ENCODE measurements at regions not wholly inside any gene's neighbourhood (a gene's known extent, or its start where the extent isn't known, plus 50 kb on each side); places are given as distances from the start of the nearest gene placed in this dataset.
"Not testable (repeated sequence)": the region's sequence is repeated elsewhere in the genome, so short reads cannot be mapped to it uniquely, and the experiment has no call there.

DNA sequence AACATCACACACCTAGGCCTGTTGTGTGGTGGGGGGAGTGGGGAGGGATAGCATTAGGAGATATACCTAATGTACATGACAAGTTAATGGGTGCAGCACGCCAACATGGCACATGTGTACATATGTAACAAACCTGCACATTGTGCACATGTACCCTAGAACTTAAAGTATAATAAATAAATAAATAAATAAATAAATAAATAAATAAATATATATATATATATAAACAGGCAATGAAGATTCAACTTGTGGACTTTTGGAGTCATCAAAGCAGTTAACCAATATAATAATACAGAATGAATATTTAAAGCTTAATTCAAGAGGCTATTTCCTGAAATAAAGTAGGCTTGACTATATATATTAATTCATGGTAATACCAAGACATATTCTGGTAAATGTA, 167.0 kb downstream of the FOXD2 start:
- DNase-seq, result not testable (repeated sequence)

DNA sequence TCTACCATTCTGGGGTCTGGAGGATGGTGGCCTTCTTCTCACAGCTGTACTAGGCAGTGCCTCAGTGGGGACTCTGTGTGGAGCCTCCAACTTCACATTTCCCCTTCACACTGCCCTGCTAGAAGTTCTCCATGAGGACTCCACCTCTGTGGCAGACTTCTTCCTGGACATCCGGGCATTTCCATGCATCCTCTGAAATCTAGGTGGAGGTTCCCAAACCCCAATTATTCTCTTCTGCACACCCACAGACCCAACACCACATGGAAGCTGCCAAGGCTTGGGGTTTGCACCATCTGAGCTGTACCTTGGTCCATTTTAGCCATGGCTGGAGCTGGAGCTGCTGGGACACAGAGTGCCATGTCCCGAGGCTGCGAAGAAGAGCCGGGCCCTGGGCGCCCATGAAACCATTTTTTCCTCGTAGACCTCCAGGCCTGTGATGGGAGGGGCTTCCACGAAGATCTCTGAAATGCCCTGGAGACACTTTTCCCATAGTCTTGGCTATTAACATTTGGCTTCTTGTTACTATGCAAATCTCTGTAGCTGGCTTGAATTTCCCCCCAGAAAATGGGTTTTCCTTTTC, 170.5 kb downstream of the FOXD2 start:
- no peak for DNase-seq

DNA sequence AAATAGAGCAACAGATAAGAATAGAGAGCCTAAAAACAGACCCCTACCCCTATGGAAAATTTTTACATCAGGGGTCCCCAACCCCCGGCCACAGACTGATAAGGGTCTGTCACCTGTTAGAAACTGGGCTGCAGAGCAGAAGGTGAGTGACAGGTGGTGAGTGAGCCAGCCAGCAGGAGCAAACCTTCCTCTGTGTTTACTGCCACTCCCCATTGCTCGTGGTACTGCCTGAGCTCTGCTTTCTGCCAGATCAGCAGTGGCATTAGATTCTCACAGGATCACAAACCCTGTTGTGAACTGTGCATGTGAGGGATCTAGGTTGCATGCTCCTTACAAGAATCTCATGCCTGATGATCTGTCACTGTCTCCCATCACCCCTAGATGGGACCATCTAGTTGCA, 174.1 kb downstream of the FOXD2 start:
- no peak for DNase-seq

DNA sequence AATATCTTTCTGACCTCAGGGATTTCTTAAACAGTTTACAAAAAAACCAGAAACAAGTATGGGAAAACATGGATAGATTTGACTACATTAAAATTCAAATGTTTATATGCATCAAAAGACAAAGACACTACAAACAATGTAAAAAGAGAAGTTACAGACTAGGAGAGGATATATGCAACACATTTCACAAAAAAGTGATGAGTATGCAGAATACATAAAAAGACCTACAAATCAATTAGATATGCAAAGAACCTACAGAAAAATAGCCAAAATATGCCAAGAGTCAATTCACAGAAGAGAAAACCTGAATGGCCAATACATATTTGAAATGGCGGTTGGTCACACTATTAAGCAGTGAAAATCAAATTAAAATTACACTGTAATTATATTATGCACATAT, 175.0 kb downstream of the FOXD2 start:
- DNase-seq, result no peak

DNA sequence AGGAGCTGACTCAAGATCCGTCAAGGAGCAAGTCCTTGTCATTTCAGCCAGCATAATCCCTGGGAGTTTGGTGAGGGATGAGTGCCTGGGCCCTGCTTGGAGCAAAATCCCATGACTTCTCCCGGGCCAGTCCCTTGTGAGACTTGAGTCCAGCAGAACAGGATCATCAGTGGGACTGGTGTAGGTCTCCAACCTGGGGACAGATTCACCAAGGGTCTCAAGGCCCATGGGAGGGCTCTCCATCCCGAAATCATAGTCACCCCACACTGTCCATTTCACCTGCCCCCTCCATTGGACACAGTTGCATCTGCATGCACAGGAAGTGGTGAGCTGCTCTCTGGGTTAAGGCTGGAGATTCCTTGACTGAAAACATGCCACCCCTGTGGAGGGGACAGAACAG, 178.2 kb downstream of the FOXD2 start:
- DNase-seq, result no peak

DNA sequence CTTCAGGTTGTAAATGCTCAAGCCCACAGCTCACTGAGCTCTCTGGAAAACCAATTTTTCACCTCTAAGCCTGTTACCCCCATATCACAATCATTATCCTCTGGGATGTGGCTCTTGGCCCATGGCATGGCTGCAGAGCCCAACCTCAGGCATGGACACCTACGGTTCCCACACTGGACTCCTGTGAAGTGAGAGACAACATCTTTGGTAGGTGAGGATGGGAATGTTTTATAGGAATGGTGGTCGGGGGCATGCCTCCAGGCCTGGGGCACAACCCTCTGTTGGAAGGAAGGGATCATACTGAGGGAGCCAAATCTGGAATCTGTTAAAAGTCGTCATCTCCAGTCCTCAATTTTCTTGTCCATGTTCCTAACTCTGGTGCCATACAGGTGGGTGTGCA, 179.1 kb downstream of the FOXD2 start:
- no peak for DNase-seq

DNA sequence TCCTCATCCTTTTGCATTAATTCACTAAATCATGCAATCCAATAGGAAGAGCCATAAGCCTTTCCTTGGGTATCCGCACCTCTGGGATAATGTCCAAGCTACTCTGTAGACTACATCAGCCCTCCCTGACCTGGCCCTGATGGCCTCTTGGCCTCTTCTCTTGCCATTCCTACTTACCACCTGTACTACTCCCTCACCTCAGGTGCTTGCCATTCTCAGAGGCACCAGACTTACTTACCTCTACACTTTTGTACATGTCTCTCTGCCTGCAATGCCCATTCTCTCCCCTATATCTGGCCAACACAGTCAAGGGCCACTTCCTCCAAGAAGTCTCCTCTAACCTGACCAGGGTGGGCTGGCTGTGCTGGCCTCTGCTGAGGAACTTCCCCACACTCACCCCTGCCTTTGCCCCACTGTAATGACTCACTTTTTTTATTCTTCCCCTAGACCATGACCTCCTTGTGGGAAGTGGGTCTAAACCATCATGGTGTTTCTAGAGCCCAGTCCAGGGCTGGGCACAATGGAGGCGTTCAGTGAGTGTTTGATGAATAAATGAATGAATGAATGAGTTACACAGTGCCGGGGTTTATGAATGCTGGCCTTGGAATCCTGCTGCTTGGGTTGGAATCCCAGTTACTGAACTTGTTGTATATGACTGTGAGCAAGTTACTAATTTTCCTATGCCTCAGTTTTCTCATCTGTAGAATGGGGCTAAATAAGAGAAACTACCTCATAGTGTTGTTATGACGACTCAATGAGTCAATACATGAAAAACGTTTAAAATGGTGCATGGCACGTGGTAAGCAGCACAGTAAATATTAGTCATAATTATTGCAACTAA, 179.8 kb downstream of the FOXD2 start:
- DNase-seq, result no peak

DNA sequence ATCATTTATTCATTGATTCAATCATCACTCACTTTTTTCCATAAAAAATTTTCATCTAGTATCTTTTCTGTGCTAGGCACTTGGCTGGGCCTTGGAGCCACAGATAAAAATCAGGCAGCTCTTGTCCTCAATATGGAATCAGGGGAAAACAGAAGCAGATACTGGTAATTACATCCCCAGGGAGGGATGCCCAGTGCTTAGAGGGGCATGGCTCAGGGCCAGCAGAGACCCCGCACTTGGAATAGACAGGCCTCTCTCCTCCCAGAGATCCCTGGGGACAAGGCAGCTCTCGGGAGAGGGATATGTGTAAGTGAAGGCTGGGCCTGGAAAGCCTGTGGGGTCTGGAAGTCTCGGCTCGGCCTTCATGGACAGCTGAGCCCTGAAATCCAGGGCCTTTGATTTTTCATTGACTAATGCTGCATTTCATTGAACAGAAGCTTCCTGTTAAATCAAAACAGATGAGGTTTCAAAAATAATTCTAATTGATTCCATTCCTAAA, 180.4 kb downstream of the FOXD2 start:
- no peak for DNase-seq

DNA sequence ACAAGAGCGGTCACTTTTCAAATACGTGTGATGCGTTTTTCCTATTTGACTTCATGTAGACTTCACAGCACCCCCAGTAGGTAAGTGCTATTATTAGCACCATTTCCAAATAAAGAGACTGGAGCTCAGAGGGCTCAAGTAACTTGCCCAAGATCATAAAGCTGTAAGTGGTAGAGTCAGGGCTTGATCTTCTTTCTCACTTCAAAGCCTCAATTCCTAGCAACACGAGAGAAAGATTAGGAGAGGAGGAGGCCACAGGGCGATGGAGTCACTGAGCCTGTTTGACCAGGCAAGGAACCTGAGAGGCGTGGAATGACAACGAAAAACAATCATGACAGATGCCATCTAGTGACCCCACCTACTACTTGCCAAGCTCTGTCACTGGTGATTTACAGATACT, 181.0 kb downstream of the FOXD2 start:
- no peak for DNase-seq

DNA sequence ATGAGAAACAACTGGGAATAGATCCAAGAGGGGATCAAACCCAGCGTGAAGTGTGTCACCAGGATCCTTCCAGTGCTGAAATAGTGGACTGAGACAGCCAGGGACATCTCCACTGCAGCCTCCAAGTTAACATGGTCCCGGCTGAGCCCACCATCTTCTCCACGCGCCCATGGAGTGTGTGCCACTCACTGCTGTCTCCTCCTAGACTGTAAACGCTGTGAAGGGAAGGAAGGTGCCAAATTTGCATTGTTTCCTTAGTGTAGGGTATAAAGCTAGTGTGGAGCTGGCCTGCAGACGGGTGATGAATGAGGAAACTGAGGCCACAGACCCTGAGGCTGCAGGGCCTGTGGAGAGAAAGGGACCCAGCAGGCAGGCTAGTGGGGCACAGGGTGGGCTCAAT, 183.6 kb downstream of the FOXD2 start:
- no peak for DNase-seq

DNA sequence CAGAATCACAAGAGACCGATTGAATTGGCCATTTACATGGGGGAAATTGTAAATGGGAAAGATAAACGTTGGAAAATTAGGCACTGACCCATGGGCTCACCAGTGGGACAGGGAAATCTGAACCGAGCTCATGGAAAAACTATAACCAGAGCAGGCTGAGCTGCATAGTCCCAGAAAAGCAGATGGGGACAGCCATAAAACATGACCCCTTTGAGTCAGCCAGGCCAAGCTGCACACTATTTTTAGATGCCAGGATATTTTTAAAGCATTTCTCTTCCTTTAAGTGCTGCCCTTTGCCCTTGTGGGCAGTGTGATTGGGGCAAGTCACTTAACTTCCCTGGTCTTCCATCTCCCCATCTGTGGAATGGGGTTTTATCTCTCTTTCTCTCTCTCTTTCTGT, 184.1 kb downstream of the FOXD2 start:
- no peak for DNase-seq

DNA sequence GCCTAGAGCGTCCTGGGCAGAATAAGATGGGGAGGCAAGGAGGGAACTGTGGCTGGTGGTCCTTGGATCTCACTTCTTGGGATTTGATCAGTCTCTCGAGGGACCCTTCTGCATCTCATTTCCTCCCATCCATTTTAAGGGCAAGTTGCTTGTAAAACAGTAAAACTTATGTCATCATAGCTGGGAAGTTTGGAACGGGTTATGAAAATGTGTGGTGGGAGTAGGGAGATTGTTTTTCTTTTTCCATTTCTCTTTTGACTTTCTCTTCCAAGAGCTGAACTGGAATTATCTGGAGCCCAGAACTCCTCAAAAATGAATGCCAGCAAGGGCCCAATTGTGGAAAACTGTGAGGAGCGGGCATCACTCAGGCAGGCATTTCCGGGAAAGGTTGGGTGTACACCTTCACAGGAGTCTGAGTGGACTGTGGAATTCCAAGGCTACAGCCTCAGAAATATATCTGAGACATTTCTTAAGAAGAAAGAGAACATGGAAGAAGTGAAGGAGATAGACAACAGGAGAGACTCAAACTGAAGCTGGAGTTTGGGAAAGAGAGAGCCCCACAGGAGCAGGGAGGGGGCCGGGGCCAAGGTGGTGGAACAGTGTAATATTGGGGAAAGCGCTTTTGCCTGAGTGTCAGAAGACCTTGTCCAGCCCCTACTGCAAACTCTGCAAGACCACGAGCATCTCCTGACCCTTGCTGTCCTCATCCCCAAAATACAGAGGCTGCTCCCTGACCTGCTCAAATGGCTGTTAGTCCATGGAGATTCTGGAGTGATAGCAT, 185.1 kb downstream of the FOXD2 start:
- no peak for DNase-seq

DNA sequence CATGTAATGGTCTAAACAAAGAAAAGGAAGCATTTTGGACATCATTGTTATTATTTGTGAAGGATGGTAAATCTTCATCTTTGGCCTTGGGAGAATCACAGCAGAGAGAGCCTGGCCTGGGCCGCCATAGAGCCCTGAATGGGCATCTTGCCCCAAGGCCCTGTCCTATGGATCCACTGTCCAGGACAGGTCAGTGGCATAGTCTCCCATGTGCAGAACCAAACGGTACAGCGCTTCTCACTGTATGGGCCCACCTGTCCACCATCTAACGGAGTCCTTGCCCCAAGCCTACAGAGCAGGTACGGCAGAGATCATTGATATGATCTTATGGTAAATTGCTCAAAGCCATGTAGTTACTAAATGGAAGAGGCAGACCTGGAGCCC, 185.7 kb downstream of the FOXD2 start:
- no peak for DNase-seq

DNA sequence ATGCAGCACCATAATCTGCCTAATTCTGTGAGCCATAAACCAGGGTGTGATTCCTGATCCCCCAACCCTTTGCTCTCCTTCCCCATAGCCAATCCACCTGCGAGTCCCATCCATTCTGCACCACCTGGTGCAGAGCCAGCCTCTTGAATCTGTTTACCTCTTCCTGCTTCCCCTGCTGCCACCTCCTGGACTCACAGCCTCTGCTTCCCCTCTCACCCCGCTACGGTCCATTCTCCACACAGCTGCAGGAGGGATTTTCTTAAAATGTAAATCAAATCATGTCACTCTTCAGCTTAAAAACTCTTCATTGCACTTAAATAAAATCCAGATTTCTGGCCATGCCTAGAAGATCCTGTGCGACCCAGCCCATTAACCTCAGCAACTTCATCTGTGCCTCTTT, 186.7 kb downstream of the FOXD2 start:
- peak; percentile 15 for DNase-seq

DNA sequence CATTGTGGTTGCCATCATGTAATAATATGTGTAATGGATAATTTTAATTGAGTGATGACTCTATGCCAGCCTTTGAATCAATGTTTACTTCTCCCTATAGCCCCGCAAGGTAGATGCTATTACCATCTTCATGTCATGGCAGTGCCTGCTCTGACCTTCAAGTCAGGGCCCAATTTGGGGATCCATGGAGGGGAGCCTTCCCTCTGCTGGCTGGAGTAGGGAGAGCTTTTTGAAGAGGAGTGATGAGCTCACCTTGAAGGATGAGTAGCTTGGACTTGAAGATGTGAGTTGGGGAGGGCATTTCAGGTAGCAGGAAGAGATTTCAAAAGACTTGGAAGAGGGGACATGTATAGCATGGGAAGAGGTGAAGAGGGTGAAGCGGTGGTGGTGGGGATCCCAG, 189.2 kb downstream of the FOXD2 start:
- no peak for DNase-seq

DNA sequence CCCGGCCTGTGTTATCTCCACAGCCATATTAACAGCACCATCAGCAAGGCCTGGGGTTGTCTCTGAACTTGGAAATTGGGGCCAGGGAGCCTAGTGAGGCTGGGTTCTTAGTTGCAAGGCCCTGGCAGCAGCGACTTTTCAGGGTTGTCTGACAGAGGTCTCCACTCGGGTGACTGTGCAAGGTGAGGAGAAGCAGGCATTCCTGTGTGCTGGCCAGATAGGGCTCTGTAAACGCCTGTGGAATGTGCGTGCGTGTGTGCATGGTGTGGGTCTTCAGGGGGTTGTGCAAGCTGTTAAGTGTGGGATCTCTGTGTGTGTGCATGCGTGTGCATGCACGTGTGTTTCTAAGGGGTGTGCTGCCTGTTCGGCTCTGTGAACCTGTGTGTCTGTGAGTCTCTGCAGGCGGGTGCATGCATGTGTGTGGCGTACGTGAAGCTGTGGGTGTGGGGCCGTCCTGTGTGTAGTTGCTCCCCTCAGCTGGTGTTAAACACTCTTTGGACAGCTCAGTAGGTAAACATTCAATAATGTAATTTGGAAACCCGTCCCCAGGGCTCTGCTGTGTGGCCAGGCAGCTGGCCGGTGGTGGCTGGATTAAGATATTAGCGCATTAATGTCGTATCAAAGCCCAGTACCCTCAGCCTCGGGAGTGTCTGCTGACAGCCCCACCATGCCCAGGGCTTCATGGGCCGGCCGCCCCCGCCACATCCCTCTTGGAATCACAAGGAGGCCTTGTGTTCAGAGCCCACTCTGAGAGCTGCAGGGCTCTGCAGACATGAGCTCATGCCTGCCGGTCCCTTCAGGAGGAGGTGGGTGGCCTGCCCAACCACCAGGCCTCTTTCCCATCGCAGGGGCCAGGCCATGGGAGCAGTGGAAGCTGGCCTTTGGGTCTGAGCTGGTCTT, 189.9 kb downstream of the FOXD2 start:
- no peak for DNase-seq

DNA sequence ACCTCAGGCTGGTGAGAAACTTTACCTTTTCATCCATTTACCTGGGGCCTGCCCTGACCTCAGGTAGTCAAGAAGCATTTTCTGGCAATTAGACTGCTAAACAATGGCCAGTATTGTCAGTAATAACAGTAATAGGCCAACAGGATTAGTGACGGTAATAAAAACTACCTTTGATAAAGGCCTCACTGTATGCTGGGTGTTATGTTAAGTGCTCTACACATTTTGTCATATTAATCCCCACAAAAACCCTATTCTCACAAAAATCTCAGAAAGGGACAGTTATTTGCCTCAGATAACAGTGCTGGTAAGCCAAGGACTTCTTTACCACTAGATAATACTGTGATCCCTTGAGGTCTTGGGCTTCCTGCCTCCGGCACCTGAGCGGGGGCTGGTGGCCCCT, 191.4 kb downstream of the FOXD2 start:
- DNase-seq, result no peak

DNA sequence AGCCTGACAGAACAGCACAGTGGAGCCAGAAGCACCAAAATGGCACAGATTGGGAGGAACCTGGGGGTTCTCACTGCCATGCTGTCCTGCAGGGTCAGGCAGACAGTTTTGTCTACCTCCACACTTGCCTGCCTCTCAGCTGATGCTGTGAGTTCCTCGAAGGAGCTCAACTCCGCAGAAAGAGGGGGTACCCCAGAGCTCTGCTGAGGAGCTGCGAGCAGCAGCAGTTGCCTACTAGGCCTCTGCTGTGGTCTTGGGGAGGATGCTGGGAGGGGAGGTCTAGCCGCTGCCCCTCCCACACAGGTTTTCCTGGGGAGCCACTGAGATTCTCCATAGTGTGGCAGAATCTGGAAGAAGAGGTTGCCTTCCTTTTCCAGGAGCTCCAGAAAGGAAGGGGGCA, 192.5 kb downstream of the FOXD2 start:
- no peak for DNase-seq

DNA sequence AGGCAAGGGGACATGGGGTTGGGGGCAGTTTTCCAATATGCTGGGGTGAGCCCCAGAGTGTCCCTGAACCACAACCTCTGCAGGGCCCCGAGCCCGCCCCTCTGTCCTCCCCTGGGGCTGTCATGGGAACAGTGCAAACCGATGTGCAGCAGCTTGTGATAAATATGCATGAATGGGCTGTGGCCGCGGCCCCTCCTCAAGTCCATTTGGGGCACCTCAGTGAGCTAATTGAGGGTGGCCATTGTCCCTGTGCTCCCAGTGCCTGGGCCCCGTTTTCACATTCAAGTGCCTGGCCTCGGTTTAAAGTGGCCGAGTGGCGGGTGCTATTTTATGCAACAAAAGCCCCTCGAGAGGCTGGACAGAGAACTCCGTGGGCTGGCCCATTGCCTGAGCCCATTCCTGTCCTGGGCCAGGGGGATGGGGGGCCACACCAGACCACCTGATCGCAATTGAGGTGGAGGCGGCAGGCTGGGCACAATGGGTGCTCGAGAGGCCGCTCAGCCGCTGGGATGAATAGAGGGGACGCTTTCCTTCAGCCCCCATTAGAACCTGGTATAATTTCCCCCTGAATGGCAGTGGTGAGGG, 193.7 kb downstream of the FOXD2 start:
- no peak for DNase-seq

DNA sequence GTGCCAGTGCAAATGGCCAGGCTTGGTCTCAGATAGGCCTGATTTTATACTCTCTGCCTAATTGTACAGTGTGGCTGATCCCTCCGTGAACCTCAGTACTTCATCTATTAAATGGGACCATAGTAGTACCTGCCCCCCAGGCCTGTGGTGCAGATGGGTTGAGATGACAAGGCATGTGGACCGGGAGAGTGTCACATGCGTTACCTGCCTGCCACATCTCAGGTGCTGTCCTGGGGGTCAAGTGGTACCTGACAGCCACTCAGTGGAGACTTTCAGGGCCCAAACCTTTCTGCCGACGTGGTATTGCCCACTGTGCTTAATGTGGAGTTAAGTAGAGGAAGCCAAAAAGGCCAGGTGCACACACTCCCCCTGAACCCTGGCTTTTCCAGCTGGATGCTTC, 197.3 kb downstream of the FOXD2 start:
- no peak for DNase-seq

DNA sequence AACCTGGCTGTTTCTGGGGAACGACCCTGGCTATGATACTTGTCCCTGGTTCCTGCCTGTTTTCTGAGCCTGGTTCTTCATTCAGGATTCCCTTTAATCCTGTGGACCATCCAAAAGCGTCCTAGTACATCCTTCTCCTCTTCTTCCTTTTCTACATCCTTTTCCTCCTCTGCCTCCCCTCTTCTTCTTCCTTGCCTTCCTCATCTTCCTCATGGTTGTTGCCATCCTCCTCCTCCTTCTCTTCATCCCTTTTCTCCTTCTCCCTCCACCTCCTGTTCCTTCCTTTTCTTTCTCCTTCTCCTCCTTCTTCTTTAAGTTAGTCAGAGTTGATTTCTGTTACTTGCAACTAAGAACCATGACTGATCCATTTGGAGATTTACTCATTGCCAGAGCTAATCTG, 197.8 kb downstream of the FOXD2 start:
- DNase-seq, result no peak

DNA sequence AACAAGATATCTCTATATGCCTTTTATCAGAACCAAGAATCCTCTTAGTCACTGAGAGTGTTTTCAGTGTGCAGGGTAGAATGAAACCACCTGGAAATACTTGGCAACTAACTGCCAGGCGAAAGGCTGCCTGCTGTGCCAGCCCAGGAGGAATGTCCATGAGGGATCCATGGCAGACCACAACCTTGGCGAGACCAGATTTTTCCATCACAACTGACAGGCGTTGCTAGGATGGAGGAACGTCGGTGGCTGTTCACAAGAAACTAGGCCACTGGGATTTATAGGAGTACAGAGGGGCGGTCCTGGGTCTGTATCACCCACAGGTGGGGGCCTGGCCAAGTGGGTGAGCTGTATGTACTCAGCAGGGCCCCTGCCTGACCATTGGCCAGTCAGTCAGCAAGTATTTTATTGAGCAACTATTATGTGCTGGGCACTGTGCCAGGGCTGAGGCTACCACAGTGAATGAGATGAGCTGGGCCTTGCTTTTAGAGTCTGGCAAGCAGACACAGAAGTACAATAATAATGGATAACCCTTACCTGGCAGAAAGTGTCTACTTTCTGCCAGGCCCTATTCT, 199.4 kb downstream of the FOXD2 start:
- DNase-seq, result no peak
